Progenitor cell of endocrine pancreas (in vitro differentiated cells): ENCODE measurements at regions not wholly inside any gene's neighbourhood (a gene's known extent, or its start where the extent isn't known, plus 50 kb on each side); places are given as distances from the start of the nearest gene placed in this dataset.
"Not testable (repeated sequence)": the region's sequence is repeated elsewhere in the genome, so short reads cannot be mapped to it uniquely, and the experiment has no call there.

Experiments
- DNase-seq: peaks from one replicate; pipeline ENCODE4 v3.0.0; 2021; ENCODE audit warnings: low spot score; ENCODE audit not compliant: unreplicated experiment
- H3K27ac Mint-ChIP-seq: 2 replicates; pipeline ENCODE4 v1.8.0; 2021; ENCODE audit warnings: mild to moderate bottlenecking, moderate library complexity, mixed read lengths
- H3K27me3 Mint-ChIP-seq: 2 replicates; pipeline ENCODE4 v1.8.0; 2021; ENCODE audit warnings: mixed read lengths
- H3K36me3 Mint-ChIP-seq: 2 replicates; pipeline ENCODE4 v1.8.0; 2022; ENCODE audit warnings: mixed read lengths; ENCODE audit not compliant: insufficient read depth
- H3K4me1 Mint-ChIP-seq: 2 replicates; pipeline ENCODE4 v1.8.0; 2021; ENCODE audit warnings: low read depth, mixed read lengths
- H3K4me3 Mint-ChIP-seq: 2 replicates; pipeline ENCODE4 v1.8.0; 2021; ENCODE audit warnings: low read depth, mild to moderate bottlenecking, moderate library complexity, mixed read lengths
- H3K9me3 Mint-ChIP-seq: 2 replicates; pipeline ENCODE4 v1.8.0; 2021; ENCODE audit warnings: low read depth, mixed read lengths
- CTCF ChIP-seq: fragments of 200-600 bp; sonication (generic); IDR thresholded peaks from one replicate; pipeline ENCODE4 v1.5.0; 2021; ENCODE audit warnings: antibody characterized with exemption, mild to moderate bottlenecking; ENCODE audit not compliant: unreplicated experiment

DNA sequence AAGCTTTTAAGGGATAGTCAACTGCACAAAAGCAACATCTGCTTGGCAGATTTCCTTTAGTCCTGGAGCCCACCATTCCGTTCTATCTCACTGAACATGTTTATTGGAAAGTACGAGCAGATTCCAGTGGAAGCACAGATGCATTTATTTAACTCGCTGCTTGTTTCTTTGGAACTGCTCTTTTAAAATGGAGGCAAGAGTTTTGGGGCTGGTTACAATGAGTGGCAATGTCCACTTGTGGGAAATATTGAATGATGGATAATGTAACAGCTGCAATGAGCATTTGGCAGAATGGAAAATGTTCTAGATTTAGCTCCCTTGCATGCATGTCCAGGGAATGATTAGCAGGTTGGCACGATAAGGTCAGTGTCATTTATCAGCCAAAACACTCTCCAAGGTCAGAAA lies 163.0 kb downstream of the ATP23 start:
- no peaks in the 10 kb centered on the region for H3K36me3 Mint-ChIP-seq
- no peak for DNase-seq
- no peaks in the 10 kb centered on the region for H3K4me1 Mint-ChIP-seq
- H3K27ac Mint-ChIP-seq = no peak overlapping the region
- H3K27me3 Mint-ChIP-seq = no peaks in the 10 kb centered on the region
- TF ChIP-seq CTCF = no peak
- H3K4me3 Mint-ChIP-seq = no peak overlapping the region
- peaks cover 4% of the 10 kb centered on the region for H3K9me3 Mint-ChIP-seq

DNA sequence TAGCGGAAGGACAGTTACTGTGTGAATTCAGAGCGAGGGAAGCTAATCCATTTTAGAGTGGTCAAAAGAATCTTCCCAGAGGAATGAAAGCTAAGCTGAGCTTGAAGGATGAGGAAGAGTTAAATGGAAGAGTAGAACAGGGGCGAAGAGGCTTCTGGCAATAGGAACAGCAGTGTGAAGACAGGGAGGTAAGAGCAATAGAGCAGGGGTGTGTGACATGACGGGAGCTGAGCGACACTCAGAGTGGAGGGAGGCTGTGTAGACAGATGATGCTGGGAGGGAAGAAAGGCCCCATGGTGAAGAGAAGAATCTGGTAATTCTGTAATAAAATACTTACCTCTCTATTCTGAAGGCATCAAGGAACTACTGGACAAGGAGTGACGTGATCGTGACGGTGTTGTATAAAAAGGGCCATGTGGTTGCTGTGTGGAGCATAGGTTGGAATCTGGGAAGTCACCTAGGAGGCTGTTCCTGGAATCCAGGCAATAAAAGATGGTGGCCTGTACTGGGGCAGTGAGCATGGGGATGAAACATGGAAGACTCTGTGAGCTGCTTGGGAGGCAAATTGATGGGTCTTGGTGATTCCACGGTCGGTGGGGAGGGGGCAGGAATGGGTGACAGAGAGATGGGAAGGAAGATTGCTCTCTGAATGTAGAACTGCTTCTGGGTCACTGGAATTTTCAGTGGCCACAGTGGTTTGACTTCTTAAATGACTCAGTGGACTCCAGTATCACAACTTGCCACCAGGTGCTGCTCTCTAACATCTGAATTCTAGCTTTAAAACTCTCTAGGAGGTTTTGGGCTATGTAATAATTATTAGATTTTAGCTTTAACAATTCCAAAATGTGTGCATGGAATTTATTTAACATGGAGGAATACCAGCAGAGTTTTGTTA lies 164.1 kb downstream of the ATP23 start:
- H3K4me3 Mint-ChIP-seq = no peak overlapping the region
- no peak for DNase-seq
- peak overlapping the region; percentile 0 for H3K27ac Mint-ChIP-seq
- H3K36me3 Mint-ChIP-seq = no peaks in the 10 kb centered on the region
- no peaks in the 10 kb centered on the region for H3K27me3 Mint-ChIP-seq
- H3K4me1 Mint-ChIP-seq = no peaks in the 10 kb centered on the region
- H3K9me3 Mint-ChIP-seq = peaks cover 4% of the 10 kb centered on the region
- peak; percentile 34 for TF ChIP-seq CTCF

DNA sequence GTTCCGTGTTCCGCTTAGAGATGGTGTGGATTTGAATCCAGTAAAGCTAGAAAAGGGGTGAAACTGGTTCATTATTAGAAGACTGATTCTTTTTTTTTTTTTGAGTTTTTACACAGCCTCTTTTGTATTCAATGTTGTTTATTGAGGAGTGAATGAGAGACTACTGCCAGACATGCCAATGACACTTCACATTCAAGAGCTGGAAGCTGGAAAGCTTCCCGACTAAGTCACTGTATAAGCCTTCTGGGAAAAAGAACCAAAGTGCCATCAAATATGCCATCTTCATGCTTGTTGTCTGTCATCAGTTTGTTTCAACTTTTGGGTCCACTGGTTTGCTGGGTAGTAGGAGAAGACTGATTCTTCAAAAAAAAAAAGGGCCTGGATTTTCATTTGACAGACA lies 164.8 kb downstream of the ATP23 start:
- H3K36me3 Mint-ChIP-seq = no peaks in the 10 kb centered on the region
- H3K27me3 Mint-ChIP-seq = no peaks in the 10 kb centered on the region
- no peak for DNase-seq
- no peak overlapping the region for H3K27ac Mint-ChIP-seq
- no peak for TF ChIP-seq CTCF
- no peak overlapping the region for H3K4me3 Mint-ChIP-seq
- H3K9me3 Mint-ChIP-seq = peaks cover 4% of the 10 kb centered on the region
- no peaks in the 10 kb centered on the region for H3K4me1 Mint-ChIP-seq

GRCh38 chr12:58117201-58117600 lies 175.8 kb downstream of the ATP23 start:
- H3K9me3 Mint-ChIP-seq = peaks cover 10% of the 10 kb centered on the region
- no peaks in the 10 kb centered on the region for H3K27me3 Mint-ChIP-seq
- no peak overlapping the region for H3K4me3 Mint-ChIP-seq
- H3K36me3 Mint-ChIP-seq = peaks cover 2% of the 10 kb centered on the region
- DNase-seq = no peak
- H3K4me1 Mint-ChIP-seq = peaks cover 2% of the 10 kb centered on the region
- no peak overlapping the region for H3K27ac Mint-ChIP-seq
- no peak for TF ChIP-seq CTCF

GRCh38 chr12:58117667-58118066 lies 176.3 kb downstream of the ATP23 start:
- no peak overlapping the region for H3K4me3 Mint-ChIP-seq
- H3K4me1 Mint-ChIP-seq = peaks cover 2% of the 10 kb centered on the region
- no peak overlapping the region for H3K27ac Mint-ChIP-seq
- DNase-seq = no peak
- TF ChIP-seq CTCF = no peak
- peaks cover 12% of the 10 kb centered on the region for H3K9me3 Mint-ChIP-seq
- no peaks in the 10 kb centered on the region for H3K27me3 Mint-ChIP-seq
- H3K36me3 Mint-ChIP-seq = peaks cover 3% of the 10 kb centered on the region

- H3K36me3 Mint-ChIP-seq, H3K27me3 Mint-ChIP-seq, DNase-seq, H3K27ac Mint-ChIP-seq, H3K4me3 Mint-ChIP-seq, H3K9me3 Mint-ChIP-seq, H3K4me1 Mint-ChIP-seq: not testable (repeated sequence)
These were observed 184.4 kb downstream of the ATP23 start for GRCh38 chr12:58125761-58126160.
